GM12874 (cell line): ENCODE measurements at regions not wholly inside any gene's neighbourhood (a gene's known extent, or its start where the extent isn't known, plus 50 kb on each side); places are given as distances from the start of the nearest gene placed in this dataset.

Experiments
- CTCF ChIP-seq: IDR thresholded peaks from 2 replicates; pipeline ENCODE4 v1.5.1; 2011; ENCODE audit warnings: low read depth, mild to moderate bottlenecking, control low read depth, low read length, moderate library complexity; ENCODE audit not compliant: insufficient read depth

DNA sequence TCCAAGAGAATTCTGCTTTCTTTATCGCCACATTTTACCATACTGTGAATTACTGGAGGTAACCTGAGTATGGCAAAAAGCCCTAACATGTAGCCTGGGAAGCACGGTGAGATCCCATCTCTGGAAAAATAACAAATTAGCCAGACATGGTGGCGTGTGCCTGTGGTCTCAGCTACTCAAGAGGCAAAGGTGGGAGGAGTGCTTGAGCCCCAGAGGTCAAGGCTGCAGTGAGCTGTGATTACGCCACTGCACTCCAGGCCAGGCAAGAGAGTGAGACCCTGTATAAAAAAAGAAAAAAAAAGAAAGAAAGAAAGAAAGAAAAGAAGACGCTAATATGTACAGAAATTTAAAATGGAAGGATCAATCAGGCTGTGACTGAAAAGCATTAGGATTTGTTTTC, 57.7 kb upstream of the SESTD1 start:
- no peak for TF ChIP-seq CTCF
